HG02852 (cell line): ENCODE measurements at regions not wholly inside any gene's neighbourhood (a gene's known extent, or its start where the extent isn't known, plus 50 kb on each side); places are given as distances from the start of the nearest gene placed in this dataset.
"Not testable (repeated sequence)": the region's sequence is repeated elsewhere in the genome, so short reads cannot be mapped to it uniquely, and the experiment has no call there.

ENCODE experiments used
- ATAC-seq: cut with Tn5 transposase; IDR thresholded peaks from one replicate; pipeline ENCODE4 v1.9.1; 2021; ENCODE audit warnings: mild to moderate bottlenecking, moderate library complexity; ENCODE audit not compliant: unreplicated experiment

GRCh38 chr17:34039759-34040555 is 215.1 kb upstream of the CCL2 start:
- ATAC-seq: not testable (repeated sequence)

DNA sequence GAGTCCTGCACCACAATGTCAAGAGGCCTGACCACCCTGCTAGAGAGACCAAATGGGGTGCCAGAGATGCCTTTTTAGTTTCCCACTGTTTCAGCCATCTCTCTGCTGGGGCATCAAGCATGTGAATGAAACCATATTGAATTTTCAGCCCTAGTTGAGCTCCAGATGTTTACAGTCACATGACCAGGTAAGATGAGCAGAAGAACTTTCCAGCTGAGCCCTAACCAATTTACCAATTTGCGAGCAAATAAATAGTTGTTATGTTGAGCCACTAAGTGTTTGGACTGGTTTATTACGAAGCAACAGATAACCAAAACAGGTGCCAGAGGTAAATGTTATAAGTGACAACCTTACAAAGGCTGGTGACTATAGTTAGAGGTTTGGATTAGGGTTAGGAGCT is 209.1 kb upstream of the CCL2 start:
- ATAC-seq: no peak

DNA sequence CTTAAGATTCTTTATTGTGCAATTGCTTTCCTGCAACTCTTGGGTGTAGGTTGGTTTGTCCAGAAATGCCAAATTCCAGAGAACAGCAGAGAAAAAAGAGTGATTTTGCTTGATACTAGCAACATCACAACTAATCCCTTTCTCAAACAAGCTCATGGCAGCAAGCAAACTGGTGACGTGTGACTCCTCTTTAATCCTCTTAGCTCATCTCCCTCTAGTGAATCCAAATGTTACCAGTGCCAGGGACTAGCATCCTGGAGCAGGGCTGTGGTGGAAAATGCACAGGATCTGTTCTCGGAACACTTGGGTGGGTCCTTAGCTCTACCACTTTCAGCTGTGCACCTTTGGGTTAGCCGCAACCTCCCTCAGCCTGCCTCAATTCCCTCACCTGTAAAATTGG is 204.0 kb upstream of the CCL2 start:
- no peak for ATAC-seq

GRCh38 chr17:34054495-34054894 is 200.6 kb upstream of the CCL2 start:
- ATAC-seq: no peak

DNA sequence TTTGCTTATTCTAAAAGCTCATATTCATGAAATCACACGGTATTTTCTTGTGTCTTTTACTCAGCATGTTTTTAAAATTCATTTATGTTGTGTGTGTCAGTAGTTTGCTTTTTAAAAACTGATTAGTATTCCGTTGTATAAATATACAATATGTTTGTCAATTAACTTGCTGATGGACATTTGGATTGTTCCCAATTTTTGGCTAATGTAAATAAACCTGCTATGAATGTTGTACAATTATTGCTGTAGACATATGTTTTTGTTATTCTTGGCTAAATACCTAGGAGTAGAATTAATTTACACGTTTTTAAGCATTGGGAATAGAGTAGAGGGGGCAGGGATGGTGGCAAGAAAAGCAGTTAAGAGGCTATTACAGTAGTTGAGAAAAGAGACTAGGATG is 199.5 kb upstream of the CCL2 start:
- no peak for ATAC-seq

DNA sequence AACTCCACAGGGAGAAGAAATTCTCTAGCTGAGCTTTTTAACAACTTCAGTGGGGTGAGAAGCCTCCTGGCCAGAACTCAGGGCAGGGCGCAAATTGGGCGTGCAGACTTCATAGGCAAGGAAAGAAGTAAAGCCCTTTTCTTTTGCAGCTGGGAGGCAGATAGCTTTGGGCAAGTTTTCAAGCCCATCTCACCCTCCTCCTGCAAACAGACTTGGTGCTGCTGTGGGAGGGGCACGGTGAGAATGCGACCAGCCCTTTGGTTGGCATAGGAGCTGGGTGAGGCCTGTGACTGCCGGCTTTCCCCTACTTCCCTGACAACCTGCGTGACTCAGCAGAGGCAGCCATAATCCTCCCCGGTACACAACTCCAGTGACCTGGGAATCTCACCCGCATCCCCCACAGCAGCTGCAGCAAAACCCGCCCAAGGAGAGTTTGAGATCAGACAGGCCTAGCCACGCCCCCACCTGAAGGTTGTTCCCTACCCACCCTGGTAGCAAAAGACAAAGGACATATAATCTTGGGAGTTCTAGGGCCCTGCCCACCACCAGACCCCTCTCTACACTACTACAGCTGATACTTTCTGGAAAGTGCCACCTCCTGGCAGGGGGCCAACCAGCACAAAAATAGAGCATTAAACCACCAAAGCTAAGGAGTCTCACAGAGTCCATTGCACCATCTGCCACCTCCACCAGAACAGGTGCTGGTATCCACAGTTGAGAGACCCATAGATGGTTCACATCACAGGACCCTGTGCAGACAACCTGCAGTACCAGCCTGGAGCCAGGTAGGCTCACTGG is 195.5 kb upstream of the CCL2 start:
- ATAC-seq: no peak

GRCh38 chr17:34066528-34066927 is 188.6 kb upstream of the CCL2 start:
- ATAC-seq: no peak

- no peak for ATAC-seq
Measured at GRCh38 chr17:34067011-34067410, 188.1 kb upstream of the CCL2 start.

- no peak for ATAC-seq
Measured at GRCh38 chr17:34068571-34068970, 186.5 kb upstream of the CCL2 start.

DNA sequence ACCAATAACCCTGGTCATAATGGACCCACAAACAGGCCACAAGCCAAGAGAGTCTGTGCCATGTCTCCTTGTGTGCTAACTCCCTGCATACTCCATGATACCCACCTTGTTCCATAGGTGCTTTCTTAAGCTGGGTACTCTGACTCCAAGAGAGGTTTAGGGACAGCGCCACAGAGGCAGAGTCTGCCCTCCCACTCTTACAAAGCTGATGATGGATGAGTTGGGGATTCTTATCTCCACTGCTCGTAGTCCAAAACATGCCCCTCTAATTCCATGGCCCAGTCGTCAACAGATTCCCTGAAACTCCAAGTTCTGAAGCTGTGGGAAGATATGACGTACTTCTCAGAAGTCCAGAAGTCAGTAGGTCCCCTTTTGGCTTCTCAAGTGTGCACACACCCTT is 184.4 kb upstream of the CCL2 start:
- ATAC-seq: no peak

DNA sequence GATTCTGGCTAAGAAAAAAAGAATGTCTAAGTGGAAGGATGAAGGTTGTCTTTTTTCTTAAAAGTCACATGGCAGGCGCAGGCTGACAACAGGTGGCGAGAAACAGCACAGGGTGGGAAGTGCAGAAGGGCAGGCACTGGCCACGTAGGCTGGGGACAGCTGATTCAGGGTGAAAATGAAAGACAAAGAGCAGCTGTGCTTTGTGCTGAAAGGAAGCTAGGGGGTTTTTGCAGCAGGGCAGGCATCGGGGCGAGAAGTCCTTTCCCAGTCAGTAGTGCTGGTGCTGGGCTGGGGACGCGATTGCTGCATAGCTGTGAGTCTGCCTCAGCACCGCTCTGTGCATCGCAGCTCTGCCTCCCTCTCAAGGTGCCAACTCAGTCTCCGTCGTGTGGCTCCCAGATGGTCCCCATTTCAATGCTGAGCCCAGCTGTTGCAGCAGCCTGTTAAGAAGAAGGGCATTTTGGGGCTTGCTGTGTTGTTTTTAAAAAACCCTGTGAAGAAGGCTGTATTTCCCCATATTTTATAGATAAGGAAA is 183.1 kb upstream of the CCL2 start:
- no peak for ATAC-seq

- ATAC-seq: no peak
Measured at GRCh38 chr17:34075076-34075475, 180.0 kb upstream of the CCL2 start.

DNA sequence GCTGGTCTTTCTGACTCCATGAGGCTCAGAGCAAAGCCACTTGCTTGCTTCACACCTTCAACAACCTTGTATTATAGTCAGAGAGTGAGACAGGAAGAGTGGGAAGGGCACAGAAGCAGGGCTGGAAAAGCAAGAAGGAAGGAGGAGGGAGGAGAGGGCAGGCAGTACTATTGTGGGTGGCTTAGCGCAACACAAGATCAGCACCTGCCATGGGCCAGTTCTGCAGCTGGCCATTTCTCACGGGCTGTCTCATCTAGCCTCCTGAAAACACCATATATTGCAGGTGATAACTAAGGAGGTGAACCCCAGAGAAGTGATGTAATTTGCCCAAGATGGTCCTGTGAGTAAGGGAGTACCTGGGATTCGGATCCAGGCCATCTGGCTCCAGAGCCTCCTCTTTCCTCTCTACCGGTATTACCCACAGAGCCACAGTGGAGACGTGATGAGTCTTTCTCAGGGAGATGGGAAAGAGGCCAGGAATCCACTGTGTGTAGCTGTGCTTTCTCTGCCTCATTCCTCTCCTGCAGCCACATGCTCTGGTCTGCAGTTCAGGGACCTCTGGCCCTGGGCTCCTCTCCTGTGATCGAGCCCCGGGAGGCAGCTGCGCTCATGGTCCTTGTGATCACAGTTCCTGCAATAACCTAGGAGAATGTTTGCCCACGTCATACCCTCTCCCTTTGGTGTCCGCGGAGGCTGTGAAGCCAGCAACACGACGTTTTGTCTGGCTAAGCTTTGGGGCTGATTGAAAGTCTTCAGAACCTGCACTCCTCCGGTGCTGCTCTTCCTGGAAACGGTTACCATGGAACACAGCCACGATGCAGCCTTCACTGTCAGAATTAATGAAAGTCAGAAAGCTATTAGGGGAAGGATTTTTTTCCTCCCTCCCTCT is 178.1 kb upstream of the CCL2 start:
- ATAC-seq: no peak

DNA sequence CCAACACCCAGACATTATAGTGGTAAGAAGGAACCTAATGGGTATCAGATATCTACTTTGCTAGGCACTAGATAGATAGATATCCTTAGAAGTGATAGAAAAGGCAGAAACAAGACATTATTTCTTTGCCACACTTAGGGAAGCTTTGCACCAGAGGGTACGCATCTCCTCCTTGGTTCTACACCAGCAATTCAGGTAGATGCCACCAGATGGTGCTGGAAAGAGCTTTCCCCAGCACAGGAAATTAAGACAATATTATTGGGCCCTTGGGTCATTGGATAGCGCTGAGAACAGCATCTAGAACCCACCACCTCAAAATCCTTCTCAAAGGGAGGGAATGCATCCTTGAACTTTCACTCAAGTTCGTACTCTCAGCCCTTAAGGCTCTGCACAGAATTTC is 173.8 kb upstream of the CCL2 start:
- ATAC-seq: no peak

- ATAC-seq: no peak
Measured at GRCh38 chr17:34082404-34082803, 172.7 kb upstream of the CCL2 start.

GRCh38 chr17:34089042-34089441 is 166.0 kb upstream of the CCL2 start:
- ATAC-seq: not testable (repeated sequence)

DNA sequence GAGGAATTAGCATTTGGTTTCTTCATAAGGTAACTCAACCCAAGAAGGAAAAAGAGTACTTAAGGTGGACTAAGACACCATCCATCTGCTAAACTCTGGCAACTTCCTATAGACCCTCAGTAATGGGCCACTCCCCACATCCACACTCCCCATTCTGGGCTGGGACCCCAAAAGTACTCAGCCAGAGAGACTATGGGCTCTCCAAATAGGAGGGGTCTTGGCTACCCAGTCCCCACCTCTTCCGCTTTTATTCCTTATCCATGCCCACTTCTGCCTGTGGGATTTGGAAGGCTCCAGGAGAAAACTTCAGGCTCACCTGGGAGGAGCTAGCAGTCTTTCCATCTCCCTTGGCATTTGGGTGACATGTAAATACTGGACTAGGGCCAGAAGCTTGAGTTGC is 164.5 kb upstream of the CCL2 start:
- ATAC-seq: no peak

DNA sequence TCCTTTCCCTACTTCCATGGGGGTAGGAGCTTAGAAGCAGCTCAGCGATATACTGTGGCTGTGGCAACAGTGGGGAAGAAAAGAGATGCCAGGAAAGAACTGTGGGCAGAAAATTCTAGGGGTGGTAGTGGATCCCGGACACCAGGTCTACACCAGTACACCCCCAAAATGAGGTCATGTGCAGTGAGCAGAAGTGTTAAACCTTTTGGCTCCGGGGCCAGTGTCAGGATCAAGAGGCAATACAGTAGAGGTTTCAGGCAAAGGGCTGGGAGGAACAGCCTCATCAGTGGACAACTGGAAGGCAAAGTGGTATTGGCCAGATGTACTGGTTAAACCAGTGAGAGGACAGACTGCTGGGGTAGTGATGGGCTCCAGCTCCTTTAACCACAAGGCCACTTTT is 163.1 kb upstream of the CCL2 start:
- ATAC-seq: no peak

- no peak for ATAC-seq
Measured at GRCh38 chr17:34095106-34095505, 160.0 kb upstream of the CCL2 start.

DNA sequence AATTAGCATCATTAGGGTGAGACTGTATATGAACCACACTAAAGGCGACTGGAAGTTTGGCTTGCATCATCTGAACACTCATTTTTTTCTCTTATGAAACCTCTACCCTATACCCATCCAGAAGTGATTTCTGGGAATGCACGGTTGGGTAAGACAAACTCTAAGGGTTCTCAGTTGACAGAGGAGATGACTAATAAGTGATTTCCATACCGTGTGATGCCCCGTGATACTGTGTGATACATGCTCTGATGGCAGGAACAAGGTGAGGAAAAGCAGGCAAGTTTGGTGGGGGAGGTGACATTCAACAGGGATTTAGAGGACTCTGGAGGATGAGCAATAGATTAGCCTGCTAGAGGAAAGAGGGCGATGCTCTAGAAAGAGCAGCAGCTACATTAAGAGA is 156.4 kb upstream of the CCL2 start:
- ATAC-seq: no peak

DNA sequence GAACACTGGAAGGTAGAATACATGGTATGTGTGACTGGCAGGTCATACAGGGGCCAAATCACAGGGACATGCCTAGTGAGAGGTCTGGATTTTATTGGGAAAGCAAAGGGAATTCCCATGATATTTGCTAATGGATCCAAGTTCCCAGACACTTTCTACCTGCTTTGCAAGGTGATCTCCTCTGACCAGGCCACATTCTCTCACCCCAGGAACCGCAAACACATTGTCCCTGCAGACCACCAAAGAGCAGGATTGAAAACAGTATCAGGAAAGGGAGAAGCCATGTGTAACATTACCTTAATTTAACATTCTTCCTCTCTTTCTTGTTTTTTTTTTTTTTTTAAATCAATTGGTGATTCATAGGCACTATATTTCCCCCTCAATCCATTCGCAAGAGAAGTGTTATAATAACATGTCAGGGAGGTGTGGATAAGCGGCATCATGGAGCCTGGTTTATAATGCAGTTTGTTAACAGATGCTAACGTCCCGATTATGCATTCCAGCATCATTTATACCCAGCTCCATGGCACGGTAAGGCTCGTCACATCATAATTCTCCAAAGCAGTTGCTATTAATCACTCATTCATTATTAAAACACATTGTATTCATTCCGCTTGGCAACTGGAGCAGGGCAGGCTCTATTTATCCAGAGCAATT is 155.1 kb upstream of the CCL2 start:
- ATAC-seq: no peak
